PC-9 (cell line): ENCODE measurements at regions not wholly inside any gene's neighbourhood (a gene's known extent, or its start where the extent isn't known, plus 50 kb on each side); places are given as distances from the start of the nearest gene placed in this dataset.

Experiments
- BruUV-seq: library from RNA; stranded (reverse); fragments of 400-500 nt; replicated peaks from 2 replicates; lab custom pipeline; 2021; lab: Mats Ljungman, UMichigan
- CTCF ChIA-PET: fragments of 300-600 bp; sonication (Branson Sonifier 250); formaldehyde crosslinking; loops from one replicate; lab custom pipeline; 2022; ENCODE audit warnings: antibody characterized with exemption; lab: Charles Lee
- POLR2A ChIA-PET: fragments of 300-600 bp; sonication (Branson Sonifier 250); formaldehyde crosslinking; loops from one replicate; lab custom pipeline; 2022; ENCODE audit warnings: antibody characterized with exemption; ENCODE audit not compliant: unreplicated experiment; lab: Charles Lee
- DNase-seq, 2 experiments: peaks; one replicate each; pipeline versions ENCODE4 v3.0.0 to v3.0.0-alpha.2; 2015 to 2022; ENCODE audit warnings: mixed read lengths in 1 of 2
- H2AFZ ChIP-seq: fragments of 200-600 bp; sonication (generic); 2 replicates; pipeline ENCODE4 v1.8.1; 2017; ENCODE audit warnings: antibody characterized with exemption
- H3F3A ChIP-seq: fragments of 200-600 bp; sonication (generic); 2 replicates; pipeline ENCODE4 v1.8.1; 2017; ENCODE audit warnings: antibody characterized with exemption, mild to moderate bottlenecking, low read depth; ENCODE audit not compliant: insufficient read depth
- H3K27ac ChIP-seq: fragments of 200-600 bp; sonication (generic); 2 replicates; pipeline ENCODE4 v1.6.1; 2016; ENCODE audit warnings: mixed run types
- H3K27me3 ChIP-seq: fragments of 200-600 bp; sonication (generic); 2 replicates; pipeline ENCODE4 v1.6.1; 2016; ENCODE audit warnings: low read depth, mixed run types; ENCODE audit not compliant: insufficient read depth
- H3K36me3 ChIP-seq: fragments of 200-600 bp; sonication (generic); 2 replicates; pipeline ENCODE4 v1.6.1; 2016; ENCODE audit warnings: low read depth, mixed run types
- H3K4me1 ChIP-seq: fragments of 200-600 bp; sonication (generic); replicated peaks from 2 replicates; pipeline ENCODE4 v1.6.1; 2016; ENCODE audit warnings: mixed run types; ENCODE audit not compliant: insufficient read depth
- H3K4me2 ChIP-seq: fragments of 200-600 bp; sonication (generic); 2 replicates; pipeline ENCODE4 v1.6.1; 2017; ENCODE audit warnings: mixed run types
- H3K4me3 ChIP-seq: fragments of 200-600 bp; sonication (generic); 2 replicates; pipeline ENCODE4 v1.6.1; 2016; ENCODE audit warnings: mixed run types
- H3K79me2 ChIP-seq: fragments of 200-600 bp; sonication (generic); 2 replicates; pipeline ENCODE4 v1.6.1; 2017; ENCODE audit warnings: low read depth, mixed run types
- H3K9me2 ChIP-seq: fragments of 200-600 bp; sonication (generic); 2 replicates; pipeline ENCODE4 v1.8.1; 2017; ENCODE audit warnings: mild to moderate bottlenecking; ENCODE audit not compliant: insufficient read depth
- H3K9me3 ChIP-seq: fragments of 200-600 bp; sonication (generic); 2 replicates; pipeline ENCODE4 v1.8.1; 2016; ENCODE audit warnings: low read depth; ENCODE audit not compliant: insufficient read depth
- H4K20me1 ChIP-seq: fragments of 200-600 bp; sonication (generic); 2 replicates; pipeline ENCODE4 v1.8.1; 2017; ENCODE audit not compliant: insufficient read depth
- EZH2 ChIP-seq: fragments of 200-600 bp; sonication (generic); IDR thresholded peaks from 2 replicates; pipeline ENCODE4 v1.8.0; 2017; ENCODE audit warnings: antibody characterized with exemption, low read depth
- intact Hi-C: fragments of 100-400 bp; cut with micrococcal nuclease; formaldehyde crosslinking; loops from one replicate; pipeline ENCODE4 v1.10.0; 2022; ENCODE audit not compliant: unreplicated experiment
- TF ChIP-seq, protein P1 (sequence below): fragments of 200-600 bp; sonication (generic); conservative IDR thresholded peaks from 2 replicates; pipeline ENCODE4 v1.6.1; 2017; ENCODE audit warnings: mixed run types, antibody characterized with exemption, mild to moderate bottlenecking, moderate library complexity

DNA sequence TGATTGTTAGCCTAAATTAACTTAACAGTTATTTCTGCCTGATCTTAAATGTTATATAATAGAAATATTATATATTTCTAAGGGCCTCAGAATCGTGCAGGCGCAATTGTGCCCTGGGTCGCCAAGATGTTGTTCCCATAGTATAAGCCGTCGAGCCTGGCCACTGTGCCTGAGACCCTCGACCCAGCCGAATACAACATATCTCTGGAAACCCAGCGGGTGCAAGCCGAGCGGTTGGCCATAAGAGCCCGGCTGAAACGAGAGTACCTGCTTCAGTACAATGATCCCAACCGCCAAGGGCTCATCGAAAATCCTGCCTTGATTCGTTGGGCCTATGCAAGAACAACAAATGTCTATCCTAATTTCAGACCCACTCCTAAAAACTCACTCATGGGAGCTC lies 549.8 kb downstream of the KCTD8 start:
- no peaks in the 10 kb centered on the region for H3K36me3 ChIP-seq
- no peak overlapping the region for H3K4me3 ChIP-seq
- H3K27ac ChIP-seq, result no peak overlapping the region
- H3K9me2 ChIP-seq, result no peaks in the 10 kb centered on the region
- ChIA-PET CTCF (no interaction called here), POLR2A (no interaction called here)
- TF ChIP-seq EZH2, result no peak
- TF ChIP-seq, protein P1, sequence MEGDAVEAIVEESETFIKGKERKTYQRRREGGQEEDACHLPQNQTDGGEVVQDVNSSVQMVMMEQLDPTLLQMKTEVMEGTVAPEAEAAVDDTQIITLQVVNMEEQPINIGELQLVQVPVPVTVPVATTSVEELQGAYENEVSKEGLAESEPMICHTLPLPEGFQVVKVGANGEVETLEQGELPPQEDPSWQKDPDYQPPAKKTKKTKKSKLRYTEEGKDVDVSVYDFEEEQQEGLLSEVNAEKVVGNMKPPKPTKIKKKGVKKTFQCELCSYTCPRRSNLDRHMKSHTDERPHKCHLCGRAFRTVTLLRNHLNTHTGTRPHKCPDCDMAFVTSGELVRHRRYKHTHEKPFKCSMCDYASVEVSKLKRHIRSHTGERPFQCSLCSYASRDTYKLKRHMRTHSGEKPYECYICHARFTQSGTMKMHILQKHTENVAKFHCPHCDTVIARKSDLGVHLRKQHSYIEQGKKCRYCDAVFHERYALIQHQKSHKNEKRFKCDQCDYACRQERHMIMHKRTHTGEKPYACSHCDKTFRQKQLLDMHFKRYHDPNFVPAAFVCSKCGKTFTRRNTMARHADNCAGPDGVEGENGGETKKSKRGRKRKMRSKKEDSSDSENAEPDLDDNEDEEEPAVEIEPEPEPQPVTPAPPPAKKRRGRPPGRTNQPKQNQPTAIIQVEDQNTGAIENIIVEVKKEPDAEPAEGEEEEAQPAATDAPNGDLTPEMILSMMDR, result no peak
- H3K4me2 ChIP-seq, result no peak overlapping the region
- intact Hi-C loops, result no loop called here
- H3K79me2 ChIP-seq, result no peaks in the 10 kb centered on the region
- no peaks in the 10 kb centered on the region for H3K9me3 ChIP-seq
- no peaks in the 10 kb centered on the region for H3F3A ChIP-seq
- BruUV-seq, result no TSS peak
- DNase-seq, result no peak
- no peaks in the 10 kb centered on the region for H4K20me1 ChIP-seq
- no peak overlapping the region for H2AFZ ChIP-seq
- H3K4me1 ChIP-seq, result no peaks in the 10 kb centered on the region
- no peaks in the 10 kb centered on the region for H3K27me3 ChIP-seq

DNA sequence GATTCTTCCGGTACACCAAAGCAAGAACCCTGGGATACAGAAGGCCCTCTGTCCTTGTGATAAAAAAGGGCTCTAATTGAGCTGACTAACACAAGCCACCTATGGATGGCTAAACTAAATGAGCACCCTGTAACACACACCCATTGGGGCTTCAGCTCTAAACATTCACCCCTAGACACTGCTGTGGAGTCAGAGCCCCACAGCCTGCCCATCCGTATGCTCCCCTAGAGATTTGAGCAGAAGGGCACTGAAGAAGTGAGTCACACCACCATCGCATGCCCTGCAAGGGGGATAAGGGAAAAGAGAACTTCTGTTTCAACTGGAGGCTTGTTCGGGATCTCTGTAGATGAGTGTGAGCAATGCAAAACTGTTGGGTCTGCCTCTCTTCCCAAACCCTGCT lies 545.2 kb downstream of the KCTD8 start:
- Histone ChIP-seq H4K20me1 (no peaks in the 10 kb centered on the region), H3K4me3 (no peak overlapping the region), H2AFZ (no peak overlapping the region), H3F3A (no peaks in the 10 kb centered on the region), H3K9me2 (no peaks in the 10 kb centered on the region), H3K27ac (no peak overlapping the region), H3K36me3 (no peaks in the 10 kb centered on the region), H3K79me2 (no peaks in the 10 kb centered on the region), H3K4me2 (no peak overlapping the region), H3K4me1 (no peaks in the 10 kb centered on the region), H3K9me3 (no peaks in the 10 kb centered on the region), H3K27me3 (no peaks in the 10 kb centered on the region)
- ChIA-PET POLR2A (no interaction called here), CTCF (no interaction called here)
- intact Hi-C loops, result no loop called here
- BruUV-seq, result no TSS peak
- TF ChIP-seq, protein P1, result no peak
- no peak for TF ChIP-seq EZH2
- no peak for DNase-seq

GRCh38 chr4:43918377-43918776 lies 530.2 kb downstream of the KCTD8 start:
- no peaks in the 10 kb centered on the region for H3F3A ChIP-seq
- ChIA-PET CTCF (no interaction called here), POLR2A (no interaction called here)
- H3K9me3 ChIP-seq, result no peaks in the 10 kb centered on the region
- no peaks in the 10 kb centered on the region for H3K79me2 ChIP-seq
- no peak overlapping the region for H3K27ac ChIP-seq
- intact Hi-C loops, result no loop called here
- DNase-seq, result no peak
- H2AFZ ChIP-seq, result no peak overlapping the region
- H3K4me2 ChIP-seq, result no peak overlapping the region
- H4K20me1 ChIP-seq, result no peaks in the 10 kb centered on the region
- no peaks in the 10 kb centered on the region for H3K36me3 ChIP-seq
- no peaks in the 10 kb centered on the region for H3K4me1 ChIP-seq
- TF ChIP-seq, protein P1, result no peak
- TF ChIP-seq EZH2, result no peak
- H3K4me3 ChIP-seq, result no peak overlapping the region
- no peaks in the 10 kb centered on the region for H3K9me2 ChIP-seq
- BruUV-seq, result no TSS peak
- no peaks in the 10 kb centered on the region for H3K27me3 ChIP-seq
